SK-N-SH (cell line): ENCODE measurements at regions not wholly inside any gene's neighbourhood (a gene's known extent, or its start where the extent isn't known, plus 50 kb on each side); places are given as distances from the start of the nearest gene placed in this dataset.

ENCODE experiments used
- CTCF ChIA-PET: fragments of 300-600, 350-600 bp; formaldehyde crosslinking; extraction: SDS; loops from one replicate; lab custom pipeline; 2021; lab: Yijun Ruan, JAX
- POLR2A ChIA-PET: fragments of 350-600 bp; sonication (Branson Sonifier 250); formaldehyde crosslinking; extraction: SDS; loops from one replicate; lab custom pipeline; 2020; ENCODE audit warnings: antibody characterized with exemption, inconsistent platforms; lab: Yijun Ruan, JAX
- DNase-seq: peaks from one replicate; pipeline ENCODE4 v3.0.0; 2012
- H2AFZ ChIP-seq: fragments of 200-600 bp; sonication (generic); 2 replicates; pipeline ENCODE4 v1.8.1; 2016; ENCODE audit warnings: antibody characterized with exemption, mild to moderate bottlenecking, low read depth
- H3F3A ChIP-seq: fragments of 200-600 bp; sonication (generic); replicated peaks from 2 replicates; pipeline ENCODE3; 2016; ENCODE audit warnings: antibody characterized with exemption, mild to moderate bottlenecking; ENCODE audit not compliant: insufficient read depth
- H3K27ac ChIP-seq, 2 experiments: fragments of 200-500 bp in 1 of 2; fragments of 200-600 bp in 1 of 2; sonication (Bioruptor generic) in 1 of 2; sonication (generic), shearing (Covaris generic) in 1 of 2; 2 replicates each; pipeline versions ENCODE4 v1.5.1 to v1.6.1; 2014 to 2016; ENCODE audit warnings: low read depth in 2 of 2, inconsistent platforms in 1 of 2, low read length in 1 of 2, mild to moderate bottlenecking in 1 of 2, mixed read lengths in 1 of 2
- H3K27me3 ChIP-seq: fragments of 200-600 bp; sonication (generic), shearing (Covaris generic); 2 replicates; pipeline ENCODE4 v1.6.1; 2016; ENCODE audit warnings: mixed run types; ENCODE audit not compliant: insufficient read depth
- H3K36me3 ChIP-seq, 2 experiments: fragments of 200-500 bp in 1 of 2; fragments of 200-600 bp in 1 of 2; sonication (Bioruptor generic) in 1 of 2; sonication (generic) in 1 of 2; replicated peaks in 1 of 2; 2 replicates each; pipeline versions ENCODE3 to v1.5.1; 2014 to 2016; ENCODE audit warnings: low read length in 1 of 2, mild to moderate bottlenecking in 1 of 2; ENCODE audit not compliant: insufficient read depth in 2 of 2, control insufficient read depth in 1 of 2
- H3K4me1 ChIP-seq, 2 experiments: fragments of 200-500 bp in 1 of 2; fragments of 200-600 bp in 1 of 2; sonication (Bioruptor generic) in 1 of 2; sonication (generic), shearing (Covaris generic) in 1 of 2; 2 replicates each; pipeline versions ENCODE4 v1.5.1 to v1.6.1; 2014 to 2016; ENCODE audit warnings: low read depth in 1 of 2, low read length in 1 of 2, mixed run types in 1 of 2; ENCODE audit not compliant: insufficient read depth in 2 of 2, control insufficient read depth in 1 of 2
- H3K4me2 ChIP-seq: fragments of 200-600 bp; sonication (generic), shearing (Covaris generic); 2 replicates; pipeline ENCODE4 v1.6.1; 2017; ENCODE audit warnings: mixed run types
- H3K4me3 ChIP-seq, 2 experiments: fragments of 200-500 bp in 1 of 2; fragments of 200-600 bp in 1 of 2; sonication (Bioruptor generic) in 1 of 2; sonication (generic), shearing (Covaris generic) in 1 of 2; 2 replicates each; pipeline versions ENCODE4 v1.5.1 to v1.8.1; 2014 to 2016; ENCODE audit warnings: low read depth in 2 of 2, inconsistent platforms in 1 of 2, low read length in 1 of 2, mild to moderate bottlenecking in 1 of 2, mixed read lengths in 1 of 2, moderate library complexity in 1 of 2
- H3K79me2 ChIP-seq: fragments of 200-600 bp; sonication (generic); 2 replicates; pipeline ENCODE4 v1.8.1; 2017; ENCODE audit warnings: mild to moderate bottlenecking; ENCODE audit not compliant: insufficient read depth
- H3K9ac ChIP-seq: fragments of 200-600 bp; sonication (generic); 2 replicates; pipeline ENCODE4 v1.6.1; 2017; ENCODE audit warnings: mixed run types
- H3K9me2 ChIP-seq: fragments of 200-600 bp; sonication (generic); 2 replicates; pipeline ENCODE4 v1.6.1; 2017; ENCODE audit warnings: mixed run types
- H3K9me3 ChIP-seq: fragments of 200-600 bp; sonication (generic); 2 replicates; pipeline ENCODE4 v1.6.1; 2017; ENCODE audit warnings: mixed run types, mild to moderate bottlenecking, moderate library complexity
- H4K20me1 ChIP-seq: fragments of 200-600 bp; sonication (generic); 2 replicates; pipeline ENCODE4 v1.6.1; 2017; ENCODE audit warnings: mild to moderate bottlenecking, mixed run types; ENCODE audit not compliant: insufficient read depth
- EP300 ChIP-seq, 2 experiments: IDR thresholded peaks; 2 replicates each; pipeline versions ENCODE4 v1.4.0 to v1.6.1; 2012; ENCODE audit warnings: borderline replicate concordance in 1 of 2, low read depth in 1 of 2, low read length in 1 of 2
- FOSL2 ChIP-seq: IDR thresholded peaks from 2 replicates; pipeline ENCODE4 v1.4.0; 2012; ENCODE audit warnings: low read depth, mild to moderate bottlenecking, moderate library complexity, borderline replicate concordance
- GATA2 ChIP-seq: sonication (generic); formaldehyde crosslinking; IDR thresholded peaks from 2 replicates; pipeline ENCODE4 v1.5.0; 2020; ENCODE audit warnings: mild to moderate bottlenecking, missing genetic modification reagents
- JUND ChIP-seq: IDR thresholded peaks from 2 replicates; pipeline ENCODE4 v1.4.0; 2012
- MEF2A ChIP-seq: IDR thresholded peaks from 2 replicates; pipeline ENCODE4 v1.4.0; 2012; ENCODE audit warnings: low read depth, borderline replicate concordance
- NFIC ChIP-seq: IDR thresholded peaks from 2 replicates; pipeline ENCODE4 v1.4.0; 2012; ENCODE audit warnings: borderline replicate concordance
- POLR2AphosphoS5 ChIP-seq: IDR thresholded peaks from 2 replicates; pipeline ENCODE4 v1.6.1; 2012; ENCODE audit warnings: low read depth, low read length
- SMC3 ChIP-seq: IDR thresholded peaks from 2 replicates; pipeline ENCODE4 v1.6.1; 2012; ENCODE audit warnings: low read depth, low read length, improper control_type of control experiment
- TCF12 ChIP-seq: IDR thresholded peaks from 2 replicates; pipeline ENCODE4 v1.4.0; 2012
- WGBS: methylation state at CpG from one replicate; pipeline ENCODE4 v1.1.6; 2017; ENCODE audit warnings: low lambda C conversion rate; 5-methylcytosine and 5-hydroxymethylcytosine counted together
- TF ChIP-seq, protein P1 (sequence below): fragments of 200-600 bp; sonication (generic); IDR thresholded peaks from 2 replicates; pipeline ENCODE4 v1.6.1; 2017; ENCODE audit warnings: antibody characterized with exemption, mild to moderate bottlenecking, moderate library complexity
- TF ChIP-seq, protein P2 (sequence below): IDR thresholded peaks from 2 replicates; pipeline ENCODE4 v1.6.1; 2012; ENCODE audit warnings: mild to moderate bottlenecking, low read depth, low read length, moderate library complexity
- TF ChIP-seq, protein P3 (sequence below): IDR thresholded peaks from 2 replicates; pipeline ENCODE4 v1.4.0; 2012; ENCODE audit warnings: low read depth, borderline replicate concordance
- TF ChIP-seq, protein P4 (sequence below): IDR thresholded peaks from 2 replicates; pipeline ENCODE4; 2012

DNA sequence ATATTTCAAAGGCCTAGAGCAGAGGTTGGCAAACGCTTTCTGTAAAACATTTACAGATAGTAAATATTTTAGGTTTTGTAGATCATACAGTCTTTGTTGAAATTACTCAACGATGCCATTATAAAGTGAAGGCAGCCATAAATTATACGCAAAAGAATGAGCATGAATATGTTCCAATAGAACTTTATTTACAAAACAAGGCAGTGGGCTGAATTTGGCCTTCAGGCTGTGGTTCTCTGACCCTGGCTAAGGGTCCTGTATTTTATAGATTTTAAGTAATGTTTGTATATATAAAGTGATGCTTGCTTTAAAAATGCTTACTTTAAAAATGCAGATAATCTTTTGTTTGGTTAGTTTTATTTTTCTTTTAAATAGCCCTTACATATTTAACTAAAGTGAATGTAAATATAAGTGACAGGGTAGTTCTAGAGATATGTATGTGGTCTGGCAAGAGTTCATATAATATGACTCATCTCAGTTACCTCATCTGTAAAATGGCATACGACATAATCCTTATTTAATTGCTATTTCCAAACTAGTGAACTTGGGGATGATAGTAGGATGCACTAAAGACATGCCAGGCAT is 51.7 kb upstream of the ATP5MC3 start:
- TF ChIP-seq GATA2 (CRISPR knock-in tag) (no peak), NFIC (peak; percentile 77), SMC3 (no peak), FOSL2 (peak; percentile 49; the same call in 1 of the 2 replicates), EP300 (IDR thresholded peaks at IDR 0.05; ENCODE audit: borderline replicate concordance in 1 of 2, low read depth in 1 of 2, low read length in 1 of 2) (no peak), TCF12 (0 out of 2 replicates have a peak, but pooled peaks have one; percentile 23), POLR2AphosphoS5 (peak; percentile 13; the same call in 1 of the 2 replicates), MEF2A (no peak), JUND (peak; percentile 38; the same call in 1 of the 2 replicates)
- TF ChIP-seq, protein P1, sequence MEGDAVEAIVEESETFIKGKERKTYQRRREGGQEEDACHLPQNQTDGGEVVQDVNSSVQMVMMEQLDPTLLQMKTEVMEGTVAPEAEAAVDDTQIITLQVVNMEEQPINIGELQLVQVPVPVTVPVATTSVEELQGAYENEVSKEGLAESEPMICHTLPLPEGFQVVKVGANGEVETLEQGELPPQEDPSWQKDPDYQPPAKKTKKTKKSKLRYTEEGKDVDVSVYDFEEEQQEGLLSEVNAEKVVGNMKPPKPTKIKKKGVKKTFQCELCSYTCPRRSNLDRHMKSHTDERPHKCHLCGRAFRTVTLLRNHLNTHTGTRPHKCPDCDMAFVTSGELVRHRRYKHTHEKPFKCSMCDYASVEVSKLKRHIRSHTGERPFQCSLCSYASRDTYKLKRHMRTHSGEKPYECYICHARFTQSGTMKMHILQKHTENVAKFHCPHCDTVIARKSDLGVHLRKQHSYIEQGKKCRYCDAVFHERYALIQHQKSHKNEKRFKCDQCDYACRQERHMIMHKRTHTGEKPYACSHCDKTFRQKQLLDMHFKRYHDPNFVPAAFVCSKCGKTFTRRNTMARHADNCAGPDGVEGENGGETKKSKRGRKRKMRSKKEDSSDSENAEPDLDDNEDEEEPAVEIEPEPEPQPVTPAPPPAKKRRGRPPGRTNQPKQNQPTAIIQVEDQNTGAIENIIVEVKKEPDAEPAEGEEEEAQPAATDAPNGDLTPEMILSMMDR, result no peak
- TF ChIP-seq, protein P2, sequence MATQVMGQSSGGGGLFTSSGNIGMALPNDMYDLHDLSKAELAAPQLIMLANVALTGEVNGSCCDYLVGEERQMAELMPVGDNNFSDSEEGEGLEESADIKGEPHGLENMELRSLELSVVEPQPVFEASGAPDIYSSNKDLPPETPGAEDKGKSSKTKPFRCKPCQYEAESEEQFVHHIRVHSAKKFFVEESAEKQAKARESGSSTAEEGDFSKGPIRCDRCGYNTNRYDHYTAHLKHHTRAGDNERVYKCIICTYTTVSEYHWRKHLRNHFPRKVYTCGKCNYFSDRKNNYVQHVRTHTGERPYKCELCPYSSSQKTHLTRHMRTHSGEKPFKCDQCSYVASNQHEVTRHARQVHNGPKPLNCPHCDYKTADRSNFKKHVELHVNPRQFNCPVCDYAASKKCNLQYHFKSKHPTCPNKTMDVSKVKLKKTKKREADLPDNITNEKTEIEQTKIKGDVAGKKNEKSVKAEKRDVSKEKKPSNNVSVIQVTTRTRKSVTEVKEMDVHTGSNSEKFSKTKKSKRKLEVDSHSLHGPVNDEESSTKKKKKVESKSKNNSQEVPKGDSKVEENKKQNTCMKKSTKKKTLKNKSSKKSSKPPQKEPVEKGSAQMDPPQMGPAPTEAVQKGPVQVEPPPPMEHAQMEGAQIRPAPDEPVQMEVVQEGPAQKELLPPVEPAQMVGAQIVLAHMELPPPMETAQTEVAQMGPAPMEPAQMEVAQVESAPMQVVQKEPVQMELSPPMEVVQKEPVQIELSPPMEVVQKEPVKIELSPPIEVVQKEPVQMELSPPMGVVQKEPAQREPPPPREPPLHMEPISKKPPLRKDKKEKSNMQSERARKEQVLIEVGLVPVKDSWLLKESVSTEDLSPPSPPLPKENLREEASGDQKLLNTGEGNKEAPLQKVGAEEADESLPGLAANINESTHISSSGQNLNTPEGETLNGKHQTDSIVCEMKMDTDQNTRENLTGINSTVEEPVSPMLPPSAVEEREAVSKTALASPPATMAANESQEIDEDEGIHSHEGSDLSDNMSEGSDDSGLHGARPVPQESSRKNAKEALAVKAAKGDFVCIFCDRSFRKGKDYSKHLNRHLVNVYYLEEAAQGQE, result no peak
- TF ChIP-seq, protein P3, sequence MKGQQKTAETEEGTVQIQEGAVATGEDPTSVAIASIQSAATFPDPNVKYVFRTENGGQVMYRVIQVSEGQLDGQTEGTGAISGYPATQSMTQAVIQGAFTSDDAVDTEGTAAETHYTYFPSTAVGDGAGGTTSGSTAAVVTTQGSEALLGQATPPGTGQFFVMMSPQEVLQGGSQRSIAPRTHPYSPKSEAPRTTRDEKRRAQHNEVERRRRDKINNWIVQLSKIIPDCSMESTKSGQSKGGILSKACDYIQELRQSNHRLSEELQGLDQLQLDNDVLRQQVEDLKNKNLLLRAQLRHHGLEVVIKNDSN, result no peak
- TF ChIP-seq, protein P4, sequence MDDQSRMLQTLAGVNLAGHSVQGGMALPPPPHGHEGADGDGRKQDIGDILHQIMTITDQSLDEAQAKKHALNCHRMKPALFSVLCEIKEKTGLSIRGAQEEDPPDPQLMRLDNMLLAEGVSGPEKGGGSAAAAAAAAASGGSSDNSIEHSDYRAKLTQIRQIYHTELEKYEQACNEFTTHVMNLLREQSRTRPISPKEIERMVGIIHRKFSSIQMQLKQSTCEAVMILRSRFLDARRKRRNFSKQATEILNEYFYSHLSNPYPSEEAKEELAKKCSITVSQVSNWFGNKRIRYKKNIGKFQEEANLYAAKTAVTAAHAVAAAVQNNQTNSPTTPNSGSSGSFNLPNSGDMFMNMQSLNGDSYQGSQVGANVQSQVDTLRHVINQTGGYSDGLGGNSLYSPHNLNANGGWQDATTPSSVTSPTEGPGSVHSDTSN, result peak; percentile 57
- Histone ChIP-seq H3K79me2 (no peaks in the 10 kb centered on the region), H3K4me1 (no peaks in the 10 kb centered on the region), H3K9me2 (no peaks in the 10 kb centered on the region), H3F3A (peaks cover 4% of the 10 kb centered on the region), H3K9me3 (no peaks in the 10 kb centered on the region), H4K20me1 (no peaks in the 10 kb centered on the region; the same call in 1 of the 2 replicates), H3K9ac (no peak overlapping the region), H3K36me3 (no peaks in the 10 kb centered on the region), H3K27ac (no peak overlapping the region), H3K4me3 (no peak overlapping the region), H3K27me3 (0 out of 2 replicates have a peak, but pooled peaks cover 4% of the 10 kb centered on the region), H2AFZ (no peak overlapping the region), H3K4me2 (no peak overlapping the region)
- POLR2A ChIA-PET, result no interaction called here
- CTCF ChIA-PET, result interaction anchor here (0.9 kb wide), 1 partner anchor 855 kb away, joined by 4 read pairs; no protein-coding TSS in a partner anchor
- 41% methylated on average over 4 of the region's 4 CpGs for WGBS
- no peak for DNase-seq
